ENCODE measurements at regions not wholly inside any gene's neighbourhood (a gene's known extent, or its start where the extent isn't known, plus 50 kb on each side); places are given as distances from the start of the nearest gene placed in this dataset.

- peaks cover 0 to 17% (median 8%) of the 10 kb centered on the region in 5 donors for H3K27me3 Mint-ChIP-seq
- ATAC-seq: no peak
- Histone ChIP-seq H3K9me3 (ENCODE audit: control insufficient read depth in 2 of 3, low read length in 3 of 3) (no peaks in the 10 kb centered on the region), H3K4me1 (ENCODE audit: control insufficient read depth in 2 of 2, insufficient read depth in 2 of 2, low read length in 2 of 2) (no peaks in the 10 kb centered on the region), H3K4me3 (ENCODE audit: low read length) (no peak overlapping the region), H3K27me3 (ENCODE audit: control insufficient read depth in 2 of 2, insufficient read depth in 2 of 2, low read length in 2 of 2) (no peaks in the 10 kb centered on the region), H3K36me3 (ENCODE audit: control insufficient read depth in 2 of 3, insufficient read depth in 3 of 3, low read length in 3 of 3) (no peaks in the 10 kb centered on the region), H3K27ac (ENCODE audit: low read depth, low read length) (no peak overlapping the region)
- no peaks in the 10 kb centered on the region for H3K9me3 Mint-ChIP-seq
- intact Hi-C loops (cut with micrococcal nuclease): no loop called here
- no peak overlapping the region for H3K27ac Mint-ChIP-seq
- DNase-seq: no peak
- H3K36me3 Mint-ChIP-seq: no peaks in the 10 kb centered on the region
- ChIA-PET CTCF (no interaction called here), POLR2A (no interaction called here)
- peaks cover 0 to 5% (median 0%) of the 10 kb centered on the region in 7 donors for H3K4me1 Mint-ChIP-seq
- H3K4me3 Mint-ChIP-seq: no peak overlapping the region
Observed at GRCh38 chr14:104472536-104473243, 106.9 kb upstream of the C14orf180 start.

GRCh38 chr14:104473244-104473565 lies 106.4 kb upstream of the C14orf180 start:
- ATAC-seq (no peak), DNase-seq (no peak)
- H3K9me3 Mint-ChIP-seq: no peaks in the 10 kb centered on the region
- Histone ChIP-seq H3K4me1 (ENCODE audit: control insufficient read depth in 2 of 2, insufficient read depth in 2 of 2, low read length in 2 of 2) (no peaks in the 10 kb centered on the region), H3K27me3 (ENCODE audit: control insufficient read depth in 2 of 2, insufficient read depth in 2 of 2, low read length in 2 of 2) (no peaks in the 10 kb centered on the region), H3K27ac (ENCODE audit: low read depth, low read length) (no peak overlapping the region), H3K36me3 (ENCODE audit: control insufficient read depth in 2 of 3, insufficient read depth in 3 of 3, low read length in 3 of 3) (no peaks in the 10 kb centered on the region), H3K4me3 (ENCODE audit: low read length) (no peak overlapping the region), H3K9me3 (ENCODE audit: control insufficient read depth in 2 of 3, low read length in 3 of 3) (no peaks in the 10 kb centered on the region)
- peaks cover 0 to 5% (median 0%) of the 10 kb centered on the region in 7 donors for H3K4me1 Mint-ChIP-seq
- no peaks in the 10 kb centered on the region for H3K36me3 Mint-ChIP-seq
- H3K27me3 Mint-ChIP-seq: peaks cover 0 to 15% (median 9%) of the 10 kb centered on the region in 5 donors
- intact Hi-C loops (cut with micrococcal nuclease): no loop called here
- ChIA-PET CTCF (no interaction called here), POLR2A (no interaction called here)
- H3K4me3 Mint-ChIP-seq: no peak overlapping the region
- no peak overlapping the region for H3K27ac Mint-ChIP-seq

- no peaks in the 10 kb centered on the region for H3K4me1 ChIP-seq (ENCODE audit: control insufficient read depth in 2 of 2, insufficient read depth in 2 of 2, low read length in 2 of 2)
- DNase-seq: no peak
- no peaks in the 10 kb centered on the region for H3K27me3 ChIP-seq (ENCODE audit: control insufficient read depth in 2 of 2, insufficient read depth in 2 of 2, low read length in 2 of 2)
- H3K9me3 Mint-ChIP-seq: no peaks in the 10 kb centered on the region
- intact Hi-C loops (cut with micrococcal nuclease): no loop called here
- no peak overlapping the region for H3K27ac ChIP-seq (ENCODE audit: low read depth, low read length)
- no peak for ATAC-seq
- peak overlapping the region in 2 of 9 donors; percentile 8 to 23 for H3K27ac Mint-ChIP-seq
- POLR2A ChIA-PET: no interaction called here
- H3K4me3 ChIP-seq (ENCODE audit: low read length): no peak overlapping the region
- no peaks in the 10 kb centered on the region for H3K36me3 Mint-ChIP-seq
- H3K4me1 Mint-ChIP-seq: peaks cover 0 to 5% (median 0%) of the 10 kb centered on the region in 7 donors
- CTCF ChIA-PET: no interaction called here
- peaks cover 0 to 11% (median 9%) of the 10 kb centered on the region in 5 donors for H3K27me3 Mint-ChIP-seq
- H3K9me3 ChIP-seq (ENCODE audit: control insufficient read depth in 2 of 3, low read length in 3 of 3): no peaks in the 10 kb centered on the region
- no peaks in the 10 kb centered on the region for H3K36me3 ChIP-seq (ENCODE audit: control insufficient read depth in 2 of 3, insufficient read depth in 3 of 3, low read length in 3 of 3)
- H3K4me3 Mint-ChIP-seq: no peak overlapping the region
Observed at GRCh38 chr14:104473649-104474494, 105.7 kb upstream of the C14orf180 start.

- Histone ChIP-seq H3K27me3 (ENCODE audit: control insufficient read depth in 2 of 2, insufficient read depth in 2 of 2, low read length in 2 of 2) (no peaks in the 10 kb centered on the region), H3K4me3 (ENCODE audit: low read length) (no peak overlapping the region), H3K4me1 (ENCODE audit: control insufficient read depth in 2 of 2, insufficient read depth in 2 of 2, low read length in 2 of 2) (no peaks in the 10 kb centered on the region), H3K9me3 (ENCODE audit: control insufficient read depth in 2 of 3, low read length in 3 of 3) (no peaks in the 10 kb centered on the region), H3K36me3 (ENCODE audit: control insufficient read depth in 2 of 3, insufficient read depth in 3 of 3, low read length in 3 of 3) (no peaks in the 10 kb centered on the region), H3K27ac (ENCODE audit: low read depth, low read length) (no peak overlapping the region)
- Mint-ChIP-seq H3K36me3 (no peaks in the 10 kb centered on the region), H3K27me3 (peaks cover 0 to 14% (median 9%) of the 10 kb centered on the region in 5 donors), H3K27ac (no peak overlapping the region), H3K4me3 (no peak overlapping the region), H3K4me1 (peaks cover 0 to 5% (median 0%) of the 10 kb centered on the region in 7 donors), H3K9me3 (peaks cover 0 to 5% (median 0%) of the 10 kb centered on the region in 11 donors)
- intact Hi-C loops (cut with micrococcal nuclease): no loop called here
- DNase-seq (no peak), ATAC-seq (no peak)
- CTCF ChIA-PET: no interaction called here
- POLR2A ChIA-PET: no interaction called here
Observed at GRCh38 chr14:104474495-104475213, 104.9 kb upstream of the C14orf180 start.

- ChIA-PET CTCF (no interaction called here), POLR2A (no interaction called here)
- intact Hi-C loops (cut with micrococcal nuclease): no loop called here
- H3K27ac ChIP-seq (ENCODE audit: low read depth, low read length): no peak overlapping the region
- ATAC-seq (no peak), DNase-seq (no peak)
- Mint-ChIP-seq H3K4me1 (peaks cover 0 to 5% (median 0%) of the 10 kb centered on the region in 7 donors), H3K27ac (no peak overlapping the region), H3K27me3 (peaks cover 0 to 14% (median 9%) of the 10 kb centered on the region in 5 donors), H3K9me3 (peaks cover 0 to 7% (median 0%) of the 10 kb centered on the region in 11 donors), H3K36me3 (no peaks in the 10 kb centered on the region), H3K4me3 (no peak overlapping the region)
- H3K4me3 ChIP-seq (ENCODE audit: low read length): no peak overlapping the region
- no peaks in the 10 kb centered on the region for H3K9me3 ChIP-seq (ENCODE audit: control insufficient read depth in 2 of 3, low read length in 3 of 3)
- H3K27me3 ChIP-seq (ENCODE audit: control insufficient read depth in 2 of 2, insufficient read depth in 2 of 2, low read length in 2 of 2): no peaks in the 10 kb centered on the region
- no peaks in the 10 kb centered on the region for H3K4me1 ChIP-seq (ENCODE audit: control insufficient read depth in 2 of 2, insufficient read depth in 2 of 2, low read length in 2 of 2)
- no peaks in the 10 kb centered on the region for H3K36me3 ChIP-seq (ENCODE audit: control insufficient read depth in 2 of 3, insufficient read depth in 3 of 3, low read length in 3 of 3)
Observed at GRCh38 chr14:104475256-104475655, 104.3 kb upstream of the C14orf180 start.

GRCh38 chr14:104475802-104476201 lies 103.8 kb upstream of the C14orf180 start:
- Mint-ChIP-seq H3K4me3 (no peak overlapping the region), H3K27me3 (peaks cover 0 to 14% (median 9%) of the 10 kb centered on the region in 5 donors), H3K9me3 (peaks cover 0 to 8% (median under 1%) of the 10 kb centered on the region in 11 donors), H3K36me3 (no peaks in the 10 kb centered on the region), H3K4me1 (peaks cover 0 to 5% (median 0%) of the 10 kb centered on the region in 7 donors), H3K27ac (no peak overlapping the region)
- ATAC-seq (no peak), DNase-seq (no peak)
- Histone ChIP-seq H3K4me3 (ENCODE audit: low read length) (no peak overlapping the region), H3K36me3 (ENCODE audit: control insufficient read depth in 2 of 3, insufficient read depth in 3 of 3, low read length in 3 of 3) (no peaks in the 10 kb centered on the region), H3K4me1 (ENCODE audit: control insufficient read depth in 2 of 2, insufficient read depth in 2 of 2, low read length in 2 of 2) (no peaks in the 10 kb centered on the region), H3K27ac (ENCODE audit: low read depth, low read length) (no peak overlapping the region), H3K9me3 (ENCODE audit: control insufficient read depth in 2 of 3, low read length in 3 of 3) (peaks cover 0 to 4% (median 0%) of the 10 kb centered on the region in 3 experiments), H3K27me3 (ENCODE audit: control insufficient read depth in 2 of 2, insufficient read depth in 2 of 2, low read length in 2 of 2) (no peaks in the 10 kb centered on the region)
- CTCF ChIA-PET: no interaction called here
- POLR2A ChIA-PET: no interaction called here
- intact Hi-C loops (cut with micrococcal nuclease): no loop called here

All from naive thymus-derived CD4-positive, alpha-beta T cell (primary cell).